GM12878 (cell line): ENCODE measurements at regions not wholly inside any gene's neighbourhood (a gene's known extent, or its start where the extent isn't known, plus 50 kb on each side); places are given as distances from the start of the nearest gene placed in this dataset.

ENCODE experiments used
- ATAC-seq: fragments of 200-7000 bp; cut with Tn5 transposase; 3 replicates; pipeline ENCODE4 v1.9.1; 2020; ENCODE audit warnings: mild to moderate bottlenecking, moderate library complexity
- BruUV-seq: library from RNA; stranded (reverse); fragments of 400-500 nt; replicated peaks from 2 replicates; lab custom pipeline; 2021; lab: Mats Ljungman, UMichigan
- CTCF ChIA-PET: fragments of 300-600 bp; sonication (Branson Sonifier 250); formaldehyde crosslinking; extraction: SDS; loops from one replicate; lab custom pipeline; 2021; ENCODE audit warnings: inconsistent platforms; lab: Yijun Ruan, JAX
- POLR2A ChIA-PET: fragments of 350-600 bp; formaldehyde crosslinking; extraction: SDS; loops from one replicate; lab custom pipeline; 2021; ENCODE audit warnings: inconsistent platforms; lab: Charles Lee
- RAD21 ChIA-PET: fragments of 300-600 bp; sonication (Branson Sonifier 250); formaldehyde crosslinking; loops from one replicate; lab custom pipeline; 2023; ENCODE audit warnings: antibody characterized with exemption; ENCODE audit not compliant: unreplicated experiment; lab: Charles Lee
- SMC1A ChIA-PET: fragments of 300-600 bp; sonication (Branson Sonifier 250); formaldehyde crosslinking; loops from one replicate; lab custom pipeline; 2023; ENCODE audit not compliant: unreplicated experiment, uncharacterized antibody; lab: Charles Lee
- DNase-seq: peaks from one replicate; pipeline ENCODE4 v3.0.0-alpha.2; 2011; ENCODE audit warnings: low read depth, low spot score
- FAIRE-seq: peaks from 3 replicates; lab custom pipeline; 2011; peaks lifted over from hg19 to GRCh38; lab: Jason Lieb, UNC
- H2AFZ ChIP-seq: 2 replicates; pipeline ENCODE4 v1.6.0; 2011; ENCODE audit warnings: low read depth, low read length, control low read depth; ENCODE audit not compliant: control insufficient read depth
- H3K27ac ChIP-seq: 2 replicates; pipeline ENCODE4 v1.5.1; 2011; ENCODE audit warnings: control low read depth; ENCODE audit not compliant: control insufficient read depth, insufficient read depth
- H3K27me3 ChIP-seq, 2 experiments: replicated peaks in 1 of 2; 2 replicates each; pipeline versions ENCODE4 v1.6.0 to v1.6.1; 2011; ENCODE audit warnings: low read length in 1 of 2; ENCODE audit not compliant: control insufficient read depth in 2 of 2, insufficient read depth in 2 of 2
- H3K36me3 ChIP-seq, 2 experiments: 2 replicates each; pipeline ENCODE4 v1.5.1; 2011; ENCODE audit warnings: low read length in 1 of 2; ENCODE audit not compliant: control insufficient read depth in 2 of 2, insufficient read depth in 2 of 2
- H3K4me1 ChIP-seq: 2 replicates; pipeline ENCODE4 v1.6.1; 2011; ENCODE audit warnings: mild to moderate bottlenecking, low read length, moderate library complexity, mixed read lengths; ENCODE audit not compliant: control insufficient read depth, insufficient read depth
- H3K4me2 ChIP-seq: 2 replicates; pipeline ENCODE4 v1.6.0; 2011; ENCODE audit warnings: control low read depth; ENCODE audit not compliant: control insufficient read depth, insufficient read depth
- H3K4me3 ChIP-seq: fragments of 200-600 bp; sonication (generic); 2 replicates; pipeline ENCODE4 v1.5.1; 2016
- H3K79me2 ChIP-seq: 2 replicates; pipeline ENCODE4 v1.6.0; 2011; ENCODE audit warnings: low read length; ENCODE audit not compliant: control insufficient read depth, insufficient read depth
- H3K9ac ChIP-seq: 2 replicates; pipeline ENCODE4 v1.8.0; 2011; ENCODE audit warnings: low read length, control low read depth, mixed read lengths; ENCODE audit not compliant: control insufficient read depth, insufficient read depth
- H3K9me3 ChIP-seq: replicated peaks from 3 replicates; pipeline ENCODE4 v1.5.1; 2011; ENCODE audit warnings: mild to moderate bottlenecking, low read length; ENCODE audit not compliant: control insufficient read depth, insufficient read depth
- H4K20me1 ChIP-seq: 2 replicates; pipeline ENCODE4 v1.6.0; 2011; ENCODE audit not compliant: control insufficient read depth, insufficient read depth
- ATF7 ChIP-seq: fragments of 450-650 bp; IDR thresholded peaks from 2 replicates; pipeline ENCODE4 v1.6.1; 2016; ENCODE audit warnings: low read depth, mild to moderate bottlenecking
- HCFC1 ChIP-seq: fragments of 150-350 bp; IDR thresholded peaks from 2 replicates; pipeline ENCODE4 v1.6.1; 2014; ENCODE audit warnings: low read length
- KAT2A ChIP-seq: conservative IDR thresholded peaks from 2 replicates; pipeline ENCODE4 v1.6.1; 2011; ENCODE audit warnings: low read depth, low read length; ENCODE audit not compliant: control insufficient read depth
- KDM1A ChIP-seq: fragments of 200-600 bp; sonication (generic); IDR thresholded peaks from 2 replicates; pipeline ENCODE4 v1.6.1; 2016; ENCODE audit warnings: borderline replicate concordance
- MTA2 ChIP-seq: fragments of 450-650 bp; IDR thresholded peaks from 2 replicates; pipeline ENCODE4 v1.6.1; 2016; ENCODE audit warnings: low read depth, mild to moderate bottlenecking, moderate library complexity
- MXI1 ChIP-seq: fragments of 150-350 bp; IDR thresholded peaks from 2 replicates; pipeline ENCODE4 v1.6.1; 2011; ENCODE audit warnings: low read depth, mild to moderate bottlenecking, inconsistent platforms, low read length, improper control_type of control experiment
- NFIC ChIP-seq: IDR thresholded peaks from 2 replicates; pipeline ENCODE4 v1.6.1; 2012; ENCODE audit warnings: low read depth, mild to moderate bottlenecking, inconsistent platforms, low read length, moderate library complexity
- POLR2AphosphoS2 ChIP-seq: IDR thresholded peaks from 2 replicates; pipeline ENCODE4 v1.6.1; 2011; ENCODE audit warnings: low read depth, mild to moderate bottlenecking, low read length, improper control_type of control experiment, moderate library complexity
- STAT1 ChIP-seq: fragments of 450-650 bp; conservative IDR thresholded peaks from 2 replicates; pipeline ENCODE4 v1.6.1; 2014; ENCODE audit warnings: antibody characterized with exemption, mild to moderate bottlenecking
- WGBS: methylation state at CpG from one replicate; pipeline ENCODE4 v1.1.6; 2016; ENCODE audit warnings: low lambda C conversion rate; ENCODE audit not compliant: insufficient replicate concordance, insufficient coverage; ENCODE audit errors: missing lambda C conversion rate; 5-methylcytosine and 5-hydroxymethylcytosine counted together
- in situ Hi-C: fragments of 300-500 bp; cut with MboI; formaldehyde crosslinking; loops from 9 replicates; pipeline ENCODE4 v1.14.3; 2018; ENCODE audit warnings: mixed read lengths
- intact Hi-C: fragments of 100-400 bp; cut with micrococcal nuclease; formaldehyde crosslinking; loops from one replicate; pipeline ENCODE4 v1.14.2; 2022; ENCODE audit not compliant: unreplicated experiment
- TF ChIP-seq, protein P1 (sequence below): fragments of 450-650 bp; formaldehyde crosslinking; IDR thresholded peaks from 2 replicates; pipeline ENCODE4 v1.5.0; 2022; ENCODE audit warnings: mild to moderate bottlenecking, missing genetic modification characterization

DNA sequence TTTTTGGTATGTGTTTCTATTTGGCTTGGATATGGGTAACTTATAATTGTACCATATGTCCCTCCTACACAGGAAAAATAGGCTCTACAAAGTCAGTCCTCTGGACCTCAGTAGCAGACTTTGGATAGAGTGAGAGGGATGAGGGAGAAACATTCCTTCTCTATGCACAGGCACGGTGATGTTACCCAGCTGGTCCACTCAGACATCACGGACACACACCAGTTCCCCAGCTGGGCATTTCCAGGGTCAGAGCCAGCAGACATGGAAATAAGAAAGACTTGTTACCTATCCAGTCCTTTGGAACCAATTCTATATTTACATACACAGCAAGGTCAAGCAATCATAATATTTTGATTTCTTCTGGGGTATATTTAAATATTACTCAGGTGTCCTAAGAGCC is 433.1 kb upstream of the KCNMB2 start:
- TF ChIP-seq NFIC = no peak
- TF ChIP-seq, protein P1, sequence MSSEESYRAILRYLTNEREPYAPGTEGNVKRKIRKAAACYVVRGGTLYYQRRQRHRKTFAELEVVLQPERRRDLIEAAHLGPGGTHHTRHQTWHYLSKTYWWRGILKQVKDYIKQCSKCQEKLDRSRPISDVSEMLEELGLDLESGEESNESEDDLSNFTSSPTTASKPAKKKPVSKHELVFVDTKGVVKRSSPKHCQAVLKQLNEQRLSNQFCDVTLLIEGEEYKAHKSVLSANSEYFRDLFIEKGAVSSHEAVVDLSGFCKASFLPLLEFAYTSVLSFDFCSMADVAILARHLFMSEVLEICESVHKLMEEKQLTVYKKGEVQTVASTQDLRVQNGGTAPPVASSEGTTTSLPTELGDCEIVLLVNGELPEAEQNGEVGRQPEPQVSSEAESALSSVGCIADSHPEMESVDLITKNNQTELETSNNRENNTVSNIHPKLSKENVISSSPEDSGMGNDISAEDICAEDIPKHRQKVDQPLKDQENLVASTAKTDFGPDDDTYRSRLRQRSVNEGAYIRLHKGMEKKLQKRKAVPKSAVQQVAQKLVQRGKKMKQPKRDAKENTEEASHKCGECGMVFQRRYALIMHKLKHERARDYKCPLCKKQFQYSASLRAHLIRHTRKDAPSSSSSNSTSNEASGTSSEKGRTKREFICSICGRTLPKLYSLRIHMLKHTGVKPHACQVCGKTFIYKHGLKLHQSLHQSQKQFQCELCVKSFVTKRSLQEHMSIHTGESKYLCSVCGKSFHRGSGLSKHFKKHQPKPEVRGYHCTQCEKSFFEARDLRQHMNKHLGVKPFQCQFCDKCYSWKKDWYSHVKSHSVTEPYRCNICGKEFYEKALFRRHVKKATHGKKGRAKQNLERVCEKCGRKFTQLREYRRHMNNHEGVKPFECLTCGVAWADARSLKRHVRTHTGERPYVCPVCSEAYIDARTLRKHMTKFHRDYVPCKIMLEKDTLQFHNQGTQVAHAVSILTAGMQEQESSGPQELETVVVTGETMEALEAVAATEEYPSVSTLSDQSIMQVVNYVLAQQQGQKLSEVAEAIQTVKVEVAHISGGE (CRISPR knock-in tag) = no peak
- no peak for TF ChIP-seq KAT2A
- TF ChIP-seq HCFC1 = no peak
- no peak for TF ChIP-seq POLR2AphosphoS2
- no peak for TF ChIP-seq MXI1
- no peak for TF ChIP-seq STAT1
- TF ChIP-seq ATF7 = no peak
- TF ChIP-seq KDM1A = no peak
- TF ChIP-seq MTA2 = no peak
- ChIA-PET POLR2A (no interaction called here), SMC1A (no interaction called here), CTCF (no interaction called here), RAD21 (no interaction called here)
- no peaks in the 10 kb centered on the region for H3K36me3 ChIP-seq
- H3K4me3 ChIP-seq = no peak overlapping the region
- no peaks in the 10 kb centered on the region; a peak in 1 of 4 replicates for H3K27me3 ChIP-seq
- no peak for FAIRE-seq
- H3K79me2 ChIP-seq = no peaks in the 10 kb centered on the region
- H2AFZ ChIP-seq = no peak overlapping the region
- H3K9me3 ChIP-seq = no peaks in the 10 kb centered on the region
- no peak for DNase-seq
- no peaks in the 10 kb centered on the region for H3K4me1 ChIP-seq
- no peak overlapping the region for H3K4me2 ChIP-seq
- ATAC-seq = no peak
- H3K9ac ChIP-seq = no peak overlapping the region
- intact Hi-C loops = no loop called here
- in situ Hi-C loops = no loop called here
- no TSS peak for BruUV-seq
- no peaks in the 10 kb centered on the region for H4K20me1 ChIP-seq
- no peak overlapping the region for H3K27ac ChIP-seq
- 20% methylated on average over 2 of the region's 2 CpGs for WGBS
